22Rv1 (cell line): ENCODE measurements at regions not wholly inside any gene's neighbourhood (a gene's known extent, or its start where the extent isn't known, plus 50 kb on each side); places are given as distances from the start of the nearest gene placed in this dataset.

Experiments
- CTCF ChIP-seq: fragments of 450-650 bp; IDR thresholded peaks from 2 replicates; pipeline ENCODE4 v1.5.1; 2017; ENCODE audit warnings: mild to moderate bottlenecking
- ZFX ChIP-seq: fragments of 450-650 bp; IDR thresholded peaks from 2 replicates; pipeline ENCODE4 v1.6.1; 2017; ENCODE audit warnings: antibody characterized with exemption, borderline replicate concordance

DNA sequence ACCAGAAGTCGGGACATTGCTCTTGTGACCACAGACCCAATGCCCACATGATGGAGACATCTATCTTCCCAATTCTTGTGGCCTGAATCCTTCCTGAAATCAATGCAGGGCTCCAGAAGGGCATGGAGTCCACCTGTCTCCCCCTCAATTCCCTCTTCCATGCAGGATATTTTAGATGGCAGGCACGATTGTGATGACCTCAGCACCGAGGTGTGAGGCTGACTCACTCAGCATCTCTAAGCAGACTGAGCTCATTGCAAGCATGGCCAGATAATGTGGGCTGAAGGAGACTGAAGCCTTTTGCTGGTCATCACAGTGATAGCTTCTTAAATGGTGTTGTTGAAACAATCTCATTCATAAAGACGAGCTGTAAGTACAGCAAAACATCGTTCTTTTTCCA lies 374.9 kb upstream of the PODXL start:
- TF ChIP-seq CTCF, result no peak
- no peak for TF ChIP-seq ZFX
